H9 (cell line): ENCODE measurements at regions not wholly inside any gene's neighbourhood (a gene's known extent, or its start where the extent isn't known, plus 50 kb on each side); places are given as distances from the start of the nearest gene placed in this dataset.
A peak's percentile ranks its signal among the peaks of the same experiment; 100 is the strongest.

Experiments used
- DNase-seq: peaks from one replicate; pipeline ENCODE4 v3.0.0-alpha.2; 2017
- H2AFZ ChIP-seq: one replicate; pipeline ENCODE4 v1.6.1; 2013; ENCODE audit warnings: mild to moderate bottlenecking, low read length, control low read depth, moderate library complexity
- H2AK5ac ChIP-seq: 2 replicates; pipeline ENCODE4 v1.6.1; 2013; ENCODE audit warnings: low read length, control low read depth, mixed read lengths; ENCODE audit not compliant: insufficient read length
- H2BK120ac ChIP-seq: one replicate; pipeline ENCODE4 v1.6.1; 2013; ENCODE audit warnings: low read depth, mild to moderate bottlenecking, low read length, control low read depth, inconsistent platforms; ENCODE audit not compliant: poor library complexity, severe bottlenecking
- H2BK12ac ChIP-seq: 2 replicates; pipeline ENCODE4 v1.6.1; 2013; ENCODE audit warnings: low read length, control low read depth, mixed read lengths, low read depth; ENCODE audit not compliant: insufficient read length
- H2BK15ac ChIP-seq: 2 replicates; pipeline ENCODE4 v1.6.1; 2013; ENCODE audit warnings: low read depth, low read length, control low read depth
- H2BK20ac ChIP-seq: one replicate; pipeline ENCODE4 v1.6.1; 2013; ENCODE audit warnings: low read depth, mild to moderate bottlenecking, low read length, control low read depth, inconsistent platforms; ENCODE audit not compliant: poor library complexity, severe bottlenecking
- H2BK5ac ChIP-seq: 2 replicates; pipeline ENCODE4 v1.6.1; 2013; ENCODE audit warnings: low read length, control low read depth, mixed read lengths; ENCODE audit not compliant: insufficient read length
- H3K14ac ChIP-seq: 2 replicates; pipeline ENCODE4 v1.6.1; 2013; ENCODE audit warnings: low read length, control low read depth; ENCODE audit not compliant: insufficient read depth
- H3K18ac ChIP-seq: 2 replicates; pipeline ENCODE4 v1.6.1; 2013; ENCODE audit warnings: low read depth, mild to moderate bottlenecking, mixed read lengths, low read length, control low read depth; ENCODE audit not compliant: insufficient read length
- H3K23ac ChIP-seq: 2 replicates; pipeline ENCODE4 v1.6.1; 2013; ENCODE audit warnings: low read length, control low read depth, mixed read lengths, low read depth; ENCODE audit not compliant: insufficient read length
- H3K23me2 ChIP-seq: 2 replicates; pipeline ENCODE4 v1.6.1; 2013; ENCODE audit warnings: low read depth, mild to moderate bottlenecking, mixed read lengths, low read length, control low read depth; ENCODE audit not compliant: insufficient read length, poor library complexity, severe bottlenecking
- H3K27ac ChIP-seq: 2 replicates; pipeline ENCODE4 v1.5.1; 2013; ENCODE audit warnings: low read length, control low read depth, mixed read lengths, low read depth; ENCODE audit not compliant: insufficient read length
- H3K27me3 ChIP-seq: 2 replicates; pipeline ENCODE4 v1.6.1; 2013; ENCODE audit warnings: low read length, control low read depth, inconsistent platforms; ENCODE audit not compliant: insufficient read depth
- H3K4ac ChIP-seq: 2 replicates; pipeline ENCODE4 v1.6.1; 2013; ENCODE audit warnings: low read depth, mild to moderate bottlenecking, control low read depth, inconsistent platforms, low read length, moderate library complexity
- H3K4me1 ChIP-seq: 2 replicates; pipeline ENCODE4 v1.6.1; 2013; ENCODE audit warnings: low read length, control low read depth, inconsistent platforms; ENCODE audit not compliant: insufficient read depth
- H3K4me2 ChIP-seq: 2 replicates; pipeline ENCODE4 v1.6.1; 2013; ENCODE audit warnings: low read length, control low read depth, mixed read lengths; ENCODE audit not compliant: insufficient read length, insufficient read depth
- H3K56ac ChIP-seq: 2 replicates; pipeline ENCODE4 v1.6.1; 2013; ENCODE audit warnings: low read depth, mild to moderate bottlenecking, mixed read lengths, low read length, control low read depth; ENCODE audit not compliant: insufficient read length
- H3K79me1 ChIP-seq: 2 replicates; pipeline ENCODE4 v1.6.1; 2013; ENCODE audit warnings: low read depth, mild to moderate bottlenecking, moderate library complexity, low read length, control low read depth, inconsistent platforms; ENCODE audit not compliant: insufficient read depth, poor library complexity, severe bottlenecking
- H3K79me2 ChIP-seq: 2 replicates; pipeline ENCODE4 v1.6.1; 2013; ENCODE audit warnings: low read length, control low read depth, inconsistent platforms; ENCODE audit not compliant: insufficient read depth
- H3K9ac ChIP-seq: 2 replicates; pipeline ENCODE4 v1.6.1; 2013; ENCODE audit warnings: low read length, control low read depth, mixed read lengths; ENCODE audit not compliant: insufficient read length; ENCODE audit errors: extremely low read depth
- H3K9me3 ChIP-seq: one replicate; pipeline ENCODE4 v1.6.1; 2013; ENCODE audit warnings: low read depth, low read length, inconsistent platforms; ENCODE audit not compliant: control insufficient read depth
- H3T11ph ChIP-seq: one replicate; pipeline ENCODE4 v1.6.1; 2013; ENCODE audit warnings: mild to moderate bottlenecking, low read length, control low read depth, inconsistent platforms
- H4K20me1 ChIP-seq: one replicate; pipeline ENCODE4 v1.6.1; 2013; ENCODE audit not compliant: control insufficient read depth, insufficient read length, insufficient read depth
- H4K5ac ChIP-seq: 2 replicates; pipeline ENCODE4 v1.6.1; 2013; ENCODE audit warnings: low read depth, mild to moderate bottlenecking, mixed read lengths, low read length, control low read depth; ENCODE audit not compliant: insufficient read length
- H4K8ac ChIP-seq: replicated peaks from 2 replicates; pipeline ENCODE4 v1.6.1; 2013; ENCODE audit warnings: low read length, control low read depth, mixed read lengths, low read depth; ENCODE audit not compliant: insufficient read length
- H4K91ac ChIP-seq: 2 replicates; pipeline ENCODE4 v1.6.1; 2013; ENCODE audit warnings: low read depth, mild to moderate bottlenecking, moderate library complexity, mixed read lengths, low read length, control low read depth; ENCODE audit not compliant: insufficient read length
- H3K27ac Mint-ChIP-seq, 3 experiments: 2 replicates in 2 of 3; 3 replicates in 1 of 3; pipeline ENCODE4 v1.8.0; 2020 to 2021; ENCODE audit warnings: mixed read lengths in 3 of 3, mild to moderate bottlenecking in 1 of 3, moderate library complexity in 1 of 3
- H3K27me3 Mint-ChIP-seq: 2 replicates; pipeline ENCODE4 v1.8.0; 2021; ENCODE audit warnings: low read depth, mild to moderate bottlenecking, moderate library complexity, mixed read lengths
- H3K36me3 Mint-ChIP-seq, 3 experiments: 2 replicates in 2 of 3; 3 replicates in 1 of 3; pipeline ENCODE4 v1.8.0; 2020 to 2021; ENCODE audit warnings: low read depth in 3 of 3, mixed read lengths in 3 of 3; ENCODE audit not compliant: insufficient read depth in 1 of 3
- H3K4me1 Mint-ChIP-seq, 2 experiments: 2 replicates each; pipeline ENCODE4 v1.8.0; 2020; ENCODE audit warnings: mixed read lengths in 2 of 2
- H3K4me3 Mint-ChIP-seq, 2 experiments: 2 replicates in 1 of 2; 3 replicates in 1 of 2; pipeline ENCODE4 v1.8.0; 2020 to 2021; ENCODE audit warnings: mild to moderate bottlenecking in 2 of 2, mixed read lengths in 2 of 2, moderate library complexity in 1 of 2
- H3K9me3 Mint-ChIP-seq, 2 experiments: 2 replicates in 1 of 2; 3 replicates in 1 of 2; pipeline ENCODE4 v1.8.0; 2020; ENCODE audit warnings: mild to moderate bottlenecking in 2 of 2, mixed read lengths in 2 of 2, moderate library complexity in 1 of 2
- CTCF ChIP-seq: fragments of 200-600 bp; sonication (generic); conservative IDR thresholded peaks from 3 replicates; pipeline ENCODE4 v1.8.0; 2021; ENCODE audit warnings: antibody characterized with exemption, mild to moderate bottlenecking
- whole genome bisulfite sequencing: extraction: QIAGEN DNeasy Blood & Tissue Kit; methylation state at CpG from one replicate; pipeline ENCODE4 v1.1.7; 2013; ENCODE audit warnings: missing lambda C conversion rate, low lambda C conversion rate, mixed read lengths; ENCODE audit not compliant: insufficient read length; ENCODE audit errors: extremely low coverage; 5-methylcytosine and 5-hydroxymethylcytosine counted together

GRCh38 chr3:5709714-5710113 lies 522.2 kb downstream of the EDEM1 start:
- Histone ChIP-seq H3K23ac (no peak overlapping the region), H3K23me2 (no peaks in the 10 kb centered on the region), H3K79me2 (no peaks in the 10 kb centered on the region), H3K18ac (no peak overlapping the region), H2AFZ (no peak overlapping the region), H3K9me3 (no peaks in the 10 kb centered on the region), H2AK5ac (no peak overlapping the region), H4K91ac (no peak overlapping the region), H3K4ac (no peak overlapping the region), H3K56ac (no peak overlapping the region), H2BK120ac (no peak overlapping the region), H3K27ac (no peak overlapping the region), H4K5ac (no peak overlapping the region), H4K8ac (no peak overlapping the region), H2BK5ac (no peak overlapping the region), H2BK15ac (no peak overlapping the region), H3K27me3 (no peaks in the 10 kb centered on the region), H2BK12ac (no peak overlapping the region), H3K9ac (no peak overlapping the region), H3K4me2 (no peak overlapping the region), H3K4me1 (no peaks in the 10 kb centered on the region; the same call in 1 of the 2 replicates), H3K14ac (no peak overlapping the region), H2BK20ac (no peak overlapping the region), H3K79me1 (no peaks in the 10 kb centered on the region), H4K20me1 (no peaks in the 10 kb centered on the region), H3T11ph (no peak overlapping the region)
- no peaks in the 10 kb centered on the region; the same call in 1 of the 2 replicates for H3K27me3 Mint-ChIP-seq
- peaks cover 21 to 26% of the 10 kb centered on the region in 2 experiments for H3K9me3 Mint-ChIP-seq
- no CpG with 5 or more reads among the region's 2 CpGs for whole genome bisulfite sequencing
- DNase-seq, result peak; percentile 57
- H3K4me3 Mint-ChIP-seq, result no peak overlapping the region
- peak overlapping the region in 1 of 3 experiments; percentile 88; a peak in 3 of 7 replicates for H3K27ac Mint-ChIP-seq
- peaks cover 35 to 36% of the 10 kb centered on the region in 2 experiments for H3K4me1 Mint-ChIP-seq
- H3K36me3 Mint-ChIP-seq, result peaks cover 14 to 20% (median 15%) of the 10 kb centered on the region in 3 experiments
- TF ChIP-seq CTCF, result no peak
